ENCODE measurements at regions not wholly inside any gene's neighbourhood (a gene's known extent, or its start where the extent isn't known, plus 50 kb on each side); places are given as distances from the start of the nearest gene placed in this dataset.

- no peak for TF ChIP-seq CTCF (IDR thresholded peaks at IDR 0.05; ENCODE audit: low read depth, low read length)
- TF ChIP-seq EZH2phosphoT487 (IDR thresholded peaks at IDR 0.05; ENCODE audit: low read depth) = no peak
Observed at GRCh38 chr2:71922499-71923142, 225.0 kb downstream of the CYP26B1 start.
